Stomach (tissue), 8 donors: ENCODE measurements at regions not wholly inside any gene's neighbourhood (a gene's known extent, or its start where the extent isn't known, plus 50 kb on each side); places are given as distances from the start of the nearest gene placed in this dataset.

Experiments used
- DNase-seq, 2 donors: peaks; one replicate each; pipeline versions ENCODE4 v3.0.0 to v3.0.0-alpha.2; 2013 to 2019
- H3K27ac ChIP-seq, 5 donors: fragments of 200-600 bp in 4 of 5; sonication (generic) in 4 of 5; one replicate each; pipeline ENCODE4 v1.5.1; 2013 to 2019; ENCODE audit warnings: mild to moderate bottlenecking in 1 of 5, moderate library complexity in 1 of 5
- H3K27me3 ChIP-seq, 3 donors: fragments of 200-600 bp; sonication (generic); one replicate each; pipeline ENCODE4 v1.5.1; 2017 to 2019; ENCODE audit warnings: mixed run types in 1 of 3
- H3K36me3 ChIP-seq, 4 donors: fragments of 200-600 bp; sonication (generic); 1 replicate in 3 of 4; 2 replicates in 1 of 4; pipeline ENCODE4 v1.5.1; 2016 to 2019
- H3K4me1 ChIP-seq, 4 donors: fragments of 200-600 bp; sonication (generic); one replicate each; pipeline ENCODE4 v1.5.1; 2016 to 2019
- H3K4me3 ChIP-seq, 4 donors: fragments of 200-600 bp; sonication (generic) in 3 of 4; one replicate each; pipeline ENCODE4 v1.5.1; 2016 to 2019; ENCODE audit warnings: mild to moderate bottlenecking in 1 of 4
- H3K9me3 ChIP-seq, 4 donors: fragments of 200-600 bp; sonication (generic); one replicate each; pipeline ENCODE4 v1.5.1; 2016 to 2019
- EP300 ChIP-seq: sonication (generic); formaldehyde crosslinking; IDR thresholded peaks from one replicate; pipeline ENCODE4 v1.6.1; 2017; ENCODE audit warnings: antibody characterized with exemption
- POLR2A ChIP-seq, 4 donors: fragments of 450-650 bp; IDR thresholded peaks; one replicate each; pipeline ENCODE4 v1.6.1; 2016; ENCODE audit warnings: antibody characterized with exemption in 4 of 4, control low read depth in 2 of 4, mild to moderate bottlenecking in 1 of 4, moderate library complexity in 1 of 4
- POLR2AphosphoS5 ChIP-seq, 3 donors: sonication (generic); formaldehyde crosslinking; IDR thresholded peaks; one replicate each; pipeline ENCODE4 v1.6.1; 2016; ENCODE audit warnings: antibody characterized with exemption in 3 of 3
- WGBS, 5 donors: extraction: QIAGEN DNeasy Blood & Tissue Kit in 3 of 5; methylation state at CpG; one replicate each; pipeline versions ENCODE4 v1.1.5 to v1.1.7; 2013 to 2018; 5-methylcytosine and 5-hydroxymethylcytosine counted together
- intact Hi-C: fragments of 100-400 bp; cut with DNase I; formaldehyde crosslinking; loops from one replicate; pipeline ENCODE4 v1.15.1; 2023; ENCODE audit warnings: low total_unique reads
- TF ChIP-seq, protein P1 (sequence below), 7 experiments: fragments of 450-650 bp in 4 of 7; fragments of 200-600 bp in 3 of 7; sonication (generic) in 3 of 7; IDR thresholded peaks; one replicate each; pipeline ENCODE4 v1.5.1; 2016 to 2019; ENCODE audit warnings: antibody characterized with exemption in 7 of 7, control low read depth in 2 of 7, mild to moderate bottlenecking in 1 of 7
- donor health status: healthy with polysubstance abuse.
- donor health status: Bipolar disorder and iron deficiency.
- donor health status: healthy.

DNA sequence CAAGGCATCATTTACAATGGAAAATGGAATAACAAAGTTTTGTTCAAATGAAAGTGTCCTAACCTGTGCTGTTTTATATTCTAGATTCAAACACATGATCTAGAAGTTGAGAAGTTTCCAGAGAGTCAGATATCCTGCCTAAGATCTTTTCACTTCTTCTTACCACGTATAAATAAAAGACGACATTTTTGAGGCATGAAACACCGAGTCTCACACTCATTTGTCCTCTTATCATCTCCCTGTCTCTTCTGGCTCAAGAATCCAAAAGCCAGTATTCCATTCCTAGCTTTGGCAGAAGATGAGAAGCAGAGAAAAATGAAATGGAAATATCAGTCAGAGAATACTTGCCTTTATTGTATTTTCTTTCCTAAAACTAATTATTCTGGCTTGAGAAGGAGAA lies 738.6 kb upstream of the NR2F2 start:
- H3K27ac ChIP-seq: no peak overlapping the region
- H3K4me3 ChIP-seq: no peak overlapping the region
- DNase-seq: no peak
- intact Hi-C loops: no loop called here
- no peaks in the 10 kb centered on the region for H3K9me3 ChIP-seq
- no peaks in the 10 kb centered on the region for H3K4me1 ChIP-seq
- H3K27me3 ChIP-seq: no peaks in the 10 kb centered on the region
- WGBS, 5 donors: 69 to 85% (median 76%) methylated on average over 3 of the region's 3 CpGs
- no peaks in the 10 kb centered on the region for H3K36me3 ChIP-seq
- TF ChIP-seq, protein P1, sequence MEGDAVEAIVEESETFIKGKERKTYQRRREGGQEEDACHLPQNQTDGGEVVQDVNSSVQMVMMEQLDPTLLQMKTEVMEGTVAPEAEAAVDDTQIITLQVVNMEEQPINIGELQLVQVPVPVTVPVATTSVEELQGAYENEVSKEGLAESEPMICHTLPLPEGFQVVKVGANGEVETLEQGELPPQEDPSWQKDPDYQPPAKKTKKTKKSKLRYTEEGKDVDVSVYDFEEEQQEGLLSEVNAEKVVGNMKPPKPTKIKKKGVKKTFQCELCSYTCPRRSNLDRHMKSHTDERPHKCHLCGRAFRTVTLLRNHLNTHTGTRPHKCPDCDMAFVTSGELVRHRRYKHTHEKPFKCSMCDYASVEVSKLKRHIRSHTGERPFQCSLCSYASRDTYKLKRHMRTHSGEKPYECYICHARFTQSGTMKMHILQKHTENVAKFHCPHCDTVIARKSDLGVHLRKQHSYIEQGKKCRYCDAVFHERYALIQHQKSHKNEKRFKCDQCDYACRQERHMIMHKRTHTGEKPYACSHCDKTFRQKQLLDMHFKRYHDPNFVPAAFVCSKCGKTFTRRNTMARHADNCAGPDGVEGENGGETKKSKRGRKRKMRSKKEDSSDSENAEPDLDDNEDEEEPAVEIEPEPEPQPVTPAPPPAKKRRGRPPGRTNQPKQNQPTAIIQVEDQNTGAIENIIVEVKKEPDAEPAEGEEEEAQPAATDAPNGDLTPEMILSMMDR (IDR thresholded peaks at IDR 0.05): no peak
- TF ChIP-seq POLR2A (IDR thresholded peaks at IDR 0.05) (no peak), POLR2AphosphoS5 (IDR thresholded peaks at IDR 0.05) (no peak), EP300 (no peak)

- 88 to 95% (median 89%) methylated on average over 4 of the region's 4 CpGs for WGBS, 5 donors
- Histone ChIP-seq H3K9me3 (no peaks in the 10 kb centered on the region), H3K36me3 (no peaks in the 10 kb centered on the region), H3K4me1 (peaks cover 0 to 13% (median 6%) of the 10 kb centered on the region in 4 donors), H3K4me3 (no peak overlapping the region), H3K27ac (no peak overlapping the region), H3K27me3 (no peaks in the 10 kb centered on the region)
- TF ChIP-seq POLR2A (IDR thresholded peaks at IDR 0.05) (no peak), POLR2AphosphoS5 (IDR thresholded peaks at IDR 0.05) (no peak), EP300 (no peak)
- TF ChIP-seq, protein P1 (IDR thresholded peaks at IDR 0.05): no peak
- intact Hi-C loops: no loop called here
- DNase-seq: no peak
These were observed 736.0 kb upstream of the NR2F2 start for GRCh38 chr15:95594496-95594895.

DNA sequence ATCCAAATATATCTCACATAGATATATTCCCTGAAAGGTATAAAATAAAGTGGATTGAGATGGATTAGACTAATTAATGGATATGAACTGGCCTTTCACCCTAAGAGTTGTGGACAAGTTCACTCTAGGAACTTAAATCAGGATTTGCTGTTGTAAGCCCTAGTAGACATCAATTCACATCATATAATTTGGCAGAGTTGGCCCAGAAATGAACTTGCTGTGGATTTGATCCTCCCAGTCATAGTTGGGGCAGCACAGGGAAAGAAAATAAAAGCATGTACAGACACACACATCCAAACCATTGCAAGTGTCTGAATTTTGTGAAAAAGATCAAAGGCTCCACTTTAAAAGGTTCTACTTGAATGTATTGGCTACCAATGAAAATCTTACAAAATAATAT lies 734.7 kb upstream of the NR2F2 start:
- intact Hi-C loops: no loop called here
- H3K36me3 ChIP-seq: no peaks in the 10 kb centered on the region
- H3K9me3 ChIP-seq: no peaks in the 10 kb centered on the region
- H3K4me3 ChIP-seq: no peak overlapping the region
- TF ChIP-seq, protein P1 (IDR thresholded peaks at IDR 0.05): no peak
- TF ChIP-seq POLR2A (IDR thresholded peaks at IDR 0.05): no peak
- TF ChIP-seq EP300: no peak
- no peak for TF ChIP-seq POLR2AphosphoS5 (IDR thresholded peaks at IDR 0.05)
- peaks cover 0 to 13% (median 6%) of the 10 kb centered on the region in 4 donors for H3K4me1 ChIP-seq
- no peaks in the 10 kb centered on the region for H3K27me3 ChIP-seq
- H3K27ac ChIP-seq: no peak overlapping the region
- no peak for DNase-seq

GRCh38 chr15:95596496-95596895 lies 734.0 kb upstream of the NR2F2 start:
- TF ChIP-seq, protein P1 (IDR thresholded peaks at IDR 0.05): no peak
- TF ChIP-seq POLR2A (IDR thresholded peaks at IDR 0.05) (no peak), EP300 (no peak), POLR2AphosphoS5 (IDR thresholded peaks at IDR 0.05) (no peak)
- DNase-seq: peak in 1 of 2 donors; percentile 23
- H3K27me3 ChIP-seq: no peaks in the 10 kb centered on the region
- intact Hi-C loops: no loop called here
- no peaks in the 10 kb centered on the region for H3K9me3 ChIP-seq
- H3K27ac ChIP-seq: no peak overlapping the region
- WGBS, 5 donors: 63 to 88% (median 81%) methylated on average over 6 of the region's 6 CpGs
- no peak overlapping the region for H3K4me3 ChIP-seq
- H3K4me1 ChIP-seq: peaks cover 0 to 13% (median 6%) of the 10 kb centered on the region in 4 donors
- no peaks in the 10 kb centered on the region for H3K36me3 ChIP-seq
